DOHH2 (cell line): ENCODE measurements at regions not wholly inside any gene's neighbourhood (a gene's known extent, or its start where the extent isn't known, plus 50 kb on each side); places are given as distances from the start of the nearest gene placed in this dataset.

Experiments
- H3F3A ChIP-seq: fragments of 200-600 bp; sonication (generic), shearing (Covaris generic); 2 replicates; pipeline ENCODE4 v1.6.0; 2016; ENCODE audit warnings: antibody characterized with exemption, mild to moderate bottlenecking; ENCODE audit not compliant: control insufficient read depth, insufficient read depth
- H3K27ac ChIP-seq: fragments of 200-600 bp; sonication (generic); 2 replicates; pipeline ENCODE4 v1.5.1; 2014; ENCODE audit warnings: low read depth, mild to moderate bottlenecking, low read length, moderate library complexity
- H3K27me3 ChIP-seq: fragments of 200-600 bp; sonication (generic); 2 replicates; pipeline ENCODE4 v1.6.1; 2014; ENCODE audit warnings: mild to moderate bottlenecking, low read length, mixed read lengths; ENCODE audit not compliant: control insufficient read depth
- H3K36me3 ChIP-seq: fragments of 200-600 bp; sonication (generic); 2 replicates; pipeline ENCODE4 v1.6.1; 2014; ENCODE audit warnings: mild to moderate bottlenecking, low read length, moderate library complexity, mixed read lengths; ENCODE audit not compliant: control insufficient read depth
- H3K4me1 ChIP-seq: fragments of 200-600 bp; sonication (generic); 2 replicates; pipeline ENCODE4 v1.6.1; 2014; ENCODE audit warnings: mild to moderate bottlenecking, low read length, mixed read lengths; ENCODE audit not compliant: control insufficient read depth
- H3K4me2 ChIP-seq: fragments of 200-600 bp; sonication (generic); 2 replicates; pipeline ENCODE4 v1.6.0; 2014; ENCODE audit warnings: mild to moderate bottlenecking, low read length, moderate library complexity
- H3K4me3 ChIP-seq: fragments of 200-600 bp; sonication (generic); 2 replicates; pipeline ENCODE4 v1.5.1; 2014; ENCODE audit warnings: mild to moderate bottlenecking, low read length, mixed read lengths
- H3K79me2 ChIP-seq: fragments of 200-600 bp; sonication (generic); 2 replicates; pipeline ENCODE4 v1.6.1; 2014; ENCODE audit warnings: mild to moderate bottlenecking, low read length, mixed read lengths; ENCODE audit not compliant: control insufficient read depth
- H3K9me2 ChIP-seq: fragments of 200-600 bp; sonication (generic); replicated peaks from 2 replicates; pipeline ENCODE4 v1.6.1; 2014; ENCODE audit warnings: mild to moderate bottlenecking, low read length, mixed read lengths; ENCODE audit not compliant: control insufficient read depth
- H3K9me3 ChIP-seq: fragments of 200-600 bp; sonication (generic); 2 replicates; pipeline ENCODE4 v1.6.1; 2014; ENCODE audit warnings: antibody characterized with exemption, low read length, mixed read lengths; ENCODE audit not compliant: control insufficient read depth, insufficient read depth
- H4K20me1 ChIP-seq: fragments of 200-600 bp; sonication (generic); 2 replicates; pipeline ENCODE4 v1.6.0; 2014; ENCODE audit warnings: low read depth, mild to moderate bottlenecking, antibody characterized with exemption, low read length, moderate library complexity; ENCODE audit not compliant: control insufficient read depth, insufficient read depth
- CTCF ChIP-seq: fragments of 200-600 bp; sonication (generic); IDR thresholded peaks from one replicate; pipeline ENCODE4 v1.5.1; 2014; ENCODE audit warnings: antibody characterized with exemption, mild to moderate bottlenecking, low read depth, low read length; ENCODE audit not compliant: poor library complexity, severe bottlenecking
- EZH2phosphoT487 ChIP-seq: fragments of 200-600 bp; sonication (generic); IDR thresholded peaks from 2 replicates; pipeline ENCODE4 v1.6.1; 2017; ENCODE audit warnings: borderline replicate concordance, mild to moderate bottlenecking, antibody characterized with exemption, low read length, moderate library complexity, mixed read lengths

- H3K9me2 ChIP-seq: no peaks in the 10 kb centered on the region
- no peak for TF ChIP-seq CTCF
- no peak for TF ChIP-seq EZH2phosphoT487
- H3F3A ChIP-seq: no peaks in the 10 kb centered on the region
- 0 out of 2 replicates have a peak, but pooled peaks cover under 1% of the 10 kb centered on the region for H3K4me1 ChIP-seq
- no peak overlapping the region for H3K4me2 ChIP-seq
- peaks cover 12% of the 10 kb centered on the region; the same call in 1 of the 2 replicates for H3K27me3 ChIP-seq
- no peaks in the 10 kb centered on the region for H4K20me1 ChIP-seq
- H3K27ac ChIP-seq: no peak overlapping the region
- H3K4me3 ChIP-seq: no peak overlapping the region
- no peaks in the 10 kb centered on the region for H3K79me2 ChIP-seq
- H3K36me3 ChIP-seq: no peaks in the 10 kb centered on the region
- H3K9me3 ChIP-seq: no peaks in the 10 kb centered on the region
Observed at GRCh38 chr9:88826771-88827181, 164.5 kb upstream of the S1PR3 start.

- Histone ChIP-seq H3K79me2 (no peaks in the 10 kb centered on the region), H3K36me3 (no peaks in the 10 kb centered on the region), H3F3A (no peaks in the 10 kb centered on the region), H3K27ac (no peak overlapping the region), H3K9me2 (no peaks in the 10 kb centered on the region), H3K9me3 (no peaks in the 10 kb centered on the region), H3K27me3 (peaks cover 16% of the 10 kb centered on the region; the same call in 1 of the 2 replicates), H3K4me1 (0 out of 2 replicates have a peak, but pooled peaks cover 2% of the 10 kb centered on the region), H3K4me3 (no peak overlapping the region), H4K20me1 (no peaks in the 10 kb centered on the region), H3K4me2 (no peak overlapping the region)
- no peak for TF ChIP-seq CTCF
- no peak for TF ChIP-seq EZH2phosphoT487
Observed at GRCh38 chr9:88828018-88828417, 163.2 kb upstream of the S1PR3 start.

GRCh38 chr9:88828492-88828974, 162.7 kb upstream of the S1PR3 start:
- peaks cover 17% of the 10 kb centered on the region; the same call in 1 of the 2 replicates for H3K27me3 ChIP-seq
- TF ChIP-seq CTCF: no peak
- TF ChIP-seq EZH2phosphoT487: no peak
- H3K4me1 ChIP-seq: 0 out of 2 replicates have a peak, but pooled peaks cover 2% of the 10 kb centered on the region
- no peak overlapping the region for H3K4me3 ChIP-seq
- H3K79me2 ChIP-seq: no peaks in the 10 kb centered on the region
- no peaks in the 10 kb centered on the region for H3F3A ChIP-seq
- no peaks in the 10 kb centered on the region for H3K9me2 ChIP-seq
- no peaks in the 10 kb centered on the region for H4K20me1 ChIP-seq
- no peak overlapping the region for H3K4me2 ChIP-seq
- no peaks in the 10 kb centered on the region for H3K9me3 ChIP-seq
- H3K36me3 ChIP-seq: no peaks in the 10 kb centered on the region
- H3K27ac ChIP-seq: no peak overlapping the region
